DMS53 treated with DMSO at 0.1 percent for 48 hours (cell line): ENCODE measurements at regions not wholly inside any gene's neighbourhood (a gene's known extent, or its start where the extent isn't known, plus 50 kb on each side); places are given as distances from the start of the nearest gene placed in this dataset.

ENCODE experiments used
- DNase-seq: peaks from one replicate; lab custom pipeline; 2025; ENCODE audit not compliant: unreplicated experiment; lab: John Stamatoyannopoulos, UW

DNA sequence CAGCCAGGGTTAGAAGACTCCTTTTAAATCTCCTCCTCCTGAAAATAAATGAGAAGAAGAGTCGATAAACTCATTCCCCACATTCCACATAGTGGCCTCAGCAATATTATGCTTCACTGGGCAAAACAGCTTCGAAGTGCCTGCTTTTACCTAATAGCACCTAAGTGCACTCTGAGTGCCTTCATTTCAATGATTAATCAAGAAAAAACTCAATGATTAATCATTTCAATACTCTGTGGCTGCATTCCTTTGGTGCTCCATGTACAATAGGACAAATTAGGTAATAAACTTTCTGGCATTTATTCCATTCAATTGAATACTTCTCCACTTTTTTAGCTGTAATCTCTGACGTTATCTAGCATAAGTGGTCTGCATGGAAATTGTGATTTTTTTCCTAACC lies 174.6 kb downstream of the CCDC71L start:
- DNase-seq, result no peak

- no peak for DNase-seq
Measured at GRCh38 chr7:106485919-106486318, 175.0 kb downstream of the CCDC71L start.

DNA sequence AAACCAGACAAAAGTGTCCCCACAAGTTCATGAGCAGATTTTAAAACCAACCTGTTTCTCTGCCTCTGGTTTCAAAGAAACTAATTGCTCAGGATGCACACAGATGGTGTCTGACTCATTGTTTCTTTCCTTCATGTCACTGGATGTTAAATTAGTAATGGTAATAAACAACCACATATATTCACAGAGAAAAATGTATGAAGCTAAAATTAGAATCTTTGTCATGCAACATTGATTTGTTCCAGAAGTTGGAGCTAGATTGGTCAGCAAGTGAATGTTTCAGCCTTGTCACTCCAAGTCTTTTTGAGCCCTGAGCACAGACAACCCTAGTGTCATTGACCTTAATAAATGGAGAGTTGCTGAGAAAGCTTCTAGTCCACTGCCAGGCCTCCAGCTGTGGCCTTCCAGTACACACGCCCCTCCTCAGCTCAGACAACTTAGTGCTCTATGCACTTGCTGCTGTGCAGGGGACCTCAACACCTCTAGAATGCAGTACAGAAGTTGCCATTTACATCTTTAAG lies 175.9 kb downstream of the CCDC71L start:
- DNase-seq, result no peak

- DNase-seq, result no peak
Measured at GRCh38 chr7:106484562-106484961, 176.4 kb downstream of the CCDC71L start.

DNA sequence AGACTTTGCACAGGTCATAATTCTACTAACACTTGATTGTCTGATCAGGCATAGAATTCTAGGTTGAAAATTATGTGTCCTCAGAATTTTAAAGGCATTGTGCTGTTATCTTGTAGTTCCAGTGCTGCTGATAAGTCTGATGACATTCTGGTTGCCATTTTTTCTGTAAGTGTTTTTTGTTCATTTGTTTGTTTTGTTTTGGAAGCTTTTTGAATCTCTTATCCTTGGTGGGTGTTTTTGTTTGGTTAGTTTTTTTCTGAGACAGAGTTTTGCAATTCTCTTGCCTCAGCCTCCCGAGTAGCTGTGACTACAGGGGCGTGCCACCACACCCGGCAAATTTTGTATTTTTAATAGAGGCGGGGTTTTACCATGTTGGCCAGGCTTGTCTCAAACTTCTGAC lies 178.9 kb downstream of the CCDC71L start:
- no peak for DNase-seq

- DNase-seq, result no peak
Measured at GRCh38 chr7:106480616-106481031, 180.3 kb downstream of the CCDC71L start.

- no peak for DNase-seq
Measured at GRCh38 chr7:106480161-106480579, 180.8 kb downstream of the CCDC71L start.

GRCh38 chr7:106476751-106477150 lies 184.2 kb downstream of the CCDC71L start:
- peak; percentile 53 for DNase-seq

- DNase-seq, result no peak
Measured at GRCh38 chr7:106472741-106473140, 188.0 kb upstream of the NAMPT start.

DNA sequence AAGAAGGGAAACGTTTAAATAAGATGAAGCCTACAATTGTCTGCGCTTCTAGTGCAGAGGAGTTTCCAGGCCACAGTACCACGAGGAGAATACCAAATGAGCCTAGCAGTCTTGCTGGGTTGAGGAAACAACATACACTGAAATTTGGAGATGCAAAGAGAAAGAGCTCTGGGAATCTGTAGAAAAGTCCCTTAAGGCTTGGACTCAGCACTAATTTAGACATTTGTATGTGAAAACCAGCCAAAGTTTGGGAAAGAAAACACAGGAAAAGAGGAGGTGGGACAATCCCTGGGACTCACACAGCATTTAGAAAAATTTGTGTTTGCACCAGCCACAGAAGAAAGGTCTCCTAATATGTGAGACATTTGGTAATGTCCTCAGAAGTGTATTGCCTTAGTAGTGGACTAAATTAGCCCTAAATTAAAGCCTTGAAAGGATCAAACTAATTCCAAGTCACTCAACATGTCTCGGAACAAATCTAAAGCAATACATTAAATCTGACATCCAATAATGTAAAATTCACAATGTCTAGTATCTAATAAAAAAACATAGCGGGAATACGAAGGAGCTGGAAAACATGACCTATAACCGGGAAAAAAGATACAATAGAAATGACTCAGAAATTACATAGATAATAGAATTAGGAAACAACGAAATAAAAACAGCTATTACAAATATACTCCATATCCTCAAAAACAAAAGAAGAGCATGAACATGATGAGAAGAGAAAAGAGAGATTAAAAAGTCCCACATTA lies 187.1 kb upstream of the NAMPT start:
- no peak for DNase-seq

- DNase-seq, result no peak
Measured at GRCh38 chr7:106471021-106471420, 186.2 kb upstream of the NAMPT start.

DNA sequence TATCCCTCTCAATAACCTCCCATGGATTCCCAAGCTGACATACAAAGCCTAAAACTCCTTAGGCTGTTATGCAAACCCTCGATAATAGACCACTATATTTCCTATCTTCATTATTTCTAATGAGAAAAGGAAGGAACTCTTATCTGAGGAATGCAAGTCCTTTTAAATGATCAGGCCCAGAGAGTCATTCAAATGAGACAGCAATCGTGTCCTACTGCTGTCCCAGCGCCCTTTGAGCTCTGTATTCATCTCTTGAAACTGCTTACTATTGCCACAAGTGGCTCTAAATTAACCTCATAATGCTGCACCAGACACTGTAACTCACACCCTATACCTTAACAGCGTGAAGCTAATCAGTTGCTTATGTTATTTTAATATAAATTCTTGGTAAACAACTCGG lies 182.1 kb upstream of the NAMPT start:
- no peak for DNase-seq

GRCh38 chr7:106465704-106466468 lies 181.1 kb upstream of the NAMPT start:
- no peak for DNase-seq

- DNase-seq, result no peak
Measured at GRCh38 chr7:106464651-106465050, 179.9 kb upstream of the NAMPT start.

DNA sequence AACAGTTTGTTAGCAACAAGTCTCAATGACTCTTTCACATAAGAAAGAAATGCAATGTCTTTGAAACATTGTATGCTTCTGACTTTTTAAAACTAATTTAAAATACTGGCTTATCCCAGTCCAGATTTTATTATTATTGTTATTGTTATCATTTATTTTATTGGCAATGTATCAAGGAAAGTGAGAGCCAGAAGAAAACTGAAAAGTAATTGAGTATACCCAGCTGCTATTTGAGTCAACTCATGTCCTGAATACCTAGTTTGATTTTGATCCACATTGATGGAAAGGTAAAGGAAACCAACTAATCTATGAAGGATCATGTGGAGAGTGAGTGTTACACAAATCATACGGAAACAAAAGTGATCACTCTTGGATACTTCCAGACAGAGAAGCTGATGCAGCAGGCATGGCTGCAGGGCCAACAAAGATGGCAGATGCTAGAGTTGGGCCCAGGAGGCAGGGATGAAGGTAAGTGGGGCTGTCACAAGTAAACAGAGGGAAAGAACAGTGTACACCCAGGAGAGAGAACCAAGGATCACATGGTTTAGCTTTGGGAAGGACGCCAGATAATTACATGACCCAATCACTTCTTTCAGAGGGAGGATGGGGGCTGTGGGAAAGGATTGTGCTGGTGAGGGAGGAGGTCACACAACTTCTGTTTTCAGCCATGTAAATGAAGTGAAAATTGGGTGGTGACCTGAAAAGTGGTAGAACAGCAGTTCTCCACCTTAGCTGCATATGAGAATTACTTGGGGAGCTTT lies 179.2 kb upstream of the NAMPT start:
- no peak for DNase-seq

GRCh38 chr7:106462914-106463482 lies 178.2 kb upstream of the NAMPT start:
- DNase-seq, result no peak

DNA sequence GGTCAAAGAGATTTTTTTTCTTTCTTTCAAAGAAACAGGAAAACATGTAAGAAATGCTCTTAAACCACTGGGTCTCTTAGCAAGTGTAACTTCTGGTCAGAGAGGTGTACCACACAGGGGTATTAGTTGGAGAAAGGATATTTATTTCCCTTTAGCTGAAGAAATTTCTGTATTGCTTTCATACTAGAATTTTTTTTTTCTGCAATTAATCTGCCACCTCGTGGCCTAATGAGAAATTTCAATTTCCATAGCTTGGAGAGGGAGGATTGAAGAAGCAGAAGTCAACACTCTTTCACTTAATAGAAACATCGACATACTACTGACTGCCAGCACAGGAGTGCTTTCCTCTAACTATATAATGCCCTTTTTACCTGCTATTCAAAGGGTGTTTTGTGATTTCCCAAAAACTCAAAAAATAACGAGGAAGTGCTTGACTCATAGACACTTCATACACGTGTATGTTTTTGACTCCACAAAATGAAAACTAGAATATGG lies 177.6 kb upstream of the NAMPT start:
- DNase-seq, result peak; percentile 62

- no peak for DNase-seq
Measured at GRCh38 chr7:106460792-106461254, 176.0 kb upstream of the NAMPT start.

DNA sequence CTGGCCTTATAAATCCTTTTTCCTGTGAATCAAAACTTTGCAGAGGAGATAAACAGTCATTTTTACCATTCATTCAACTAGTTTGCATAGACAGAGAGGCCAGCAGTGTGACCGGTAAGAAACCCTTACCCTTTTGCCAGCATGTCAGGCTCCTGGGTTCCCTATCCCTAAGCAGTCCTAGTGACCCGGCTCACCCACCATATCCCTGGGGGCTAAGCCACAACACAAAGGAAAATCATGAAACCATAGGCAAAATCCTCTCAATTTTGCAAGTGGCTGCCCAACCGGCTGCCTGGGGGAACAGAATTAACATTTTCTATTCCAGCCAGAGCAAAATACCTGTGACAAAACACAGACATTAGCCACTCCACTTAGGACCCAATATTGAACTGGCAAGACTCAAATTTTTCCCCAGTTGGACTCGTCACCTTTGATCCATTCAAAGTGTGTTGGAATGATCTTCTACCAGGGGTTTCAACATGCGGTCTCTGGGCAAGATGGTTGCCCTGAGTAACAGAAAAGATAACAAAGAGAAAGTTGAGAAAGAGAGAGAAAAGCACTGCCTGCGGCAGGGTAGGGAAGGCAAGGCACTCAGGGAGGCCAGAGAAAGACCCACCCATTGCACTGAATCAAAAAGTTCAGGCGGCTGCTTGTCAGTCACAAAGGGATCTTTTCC lies 174.8 kb upstream of the NAMPT start:
- DNase-seq, result no peak

DNA sequence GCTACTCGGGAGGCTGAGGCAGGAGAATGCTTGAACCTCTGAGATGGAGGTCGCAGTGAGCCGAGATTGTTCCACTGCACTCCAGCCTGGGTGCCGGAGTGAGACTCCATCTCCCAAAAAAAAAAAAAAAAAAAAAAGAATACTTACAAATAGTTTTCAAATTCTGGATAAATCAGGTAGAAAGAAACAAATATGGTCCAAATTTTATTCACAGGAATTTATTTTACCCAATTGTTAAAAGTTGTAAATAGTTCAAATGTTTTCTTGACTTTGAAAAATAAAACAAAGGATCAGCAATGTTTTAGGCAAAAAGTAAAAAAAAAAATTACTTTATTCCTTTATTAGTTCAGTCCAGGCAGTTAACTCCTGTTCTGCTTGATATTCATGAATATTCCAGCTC lies 172.9 kb upstream of the NAMPT start:
- no peak for DNase-seq
